ENCODE measurements at regions not wholly inside any gene's neighbourhood (a gene's known extent, or its start where the extent isn't known, plus 50 kb on each side); places are given as distances from the start of the nearest gene placed in this dataset.

- TF ChIP-seq MXI1 (conservative IDR thresholded peaks at IDR 0.05; ENCODE audit: poor library complexity, severe bottlenecking) (no peak), EP300 (conservative IDR thresholded peaks at IDR 0.05; ENCODE audit: poor library complexity, severe bottlenecking) (no peak), TAF1 (IDR thresholded peaks at IDR 0.05; ENCODE audit: low read depth) (no peak), POLR2AphosphoS5 (IDR thresholded peaks at IDR 0.05) (no peak), SMC3 (conservative IDR thresholded peaks at IDR 0.05; ENCODE audit: poor library complexity) (no peak), EZH2 (IDR thresholded peaks at IDR 0.05; ENCODE audit: borderline replicate concordance, insufficient read depth, low read length, poor library complexity, severe bottlenecking) (no peak), REST (IDR thresholded peaks at IDR 0.05; ENCODE audit: borderline replicate concordance) (no peak), RAD21 (conservative IDR thresholded peaks at IDR 0.05) (no peak)
- TF ChIP-seq, protein P1, sequence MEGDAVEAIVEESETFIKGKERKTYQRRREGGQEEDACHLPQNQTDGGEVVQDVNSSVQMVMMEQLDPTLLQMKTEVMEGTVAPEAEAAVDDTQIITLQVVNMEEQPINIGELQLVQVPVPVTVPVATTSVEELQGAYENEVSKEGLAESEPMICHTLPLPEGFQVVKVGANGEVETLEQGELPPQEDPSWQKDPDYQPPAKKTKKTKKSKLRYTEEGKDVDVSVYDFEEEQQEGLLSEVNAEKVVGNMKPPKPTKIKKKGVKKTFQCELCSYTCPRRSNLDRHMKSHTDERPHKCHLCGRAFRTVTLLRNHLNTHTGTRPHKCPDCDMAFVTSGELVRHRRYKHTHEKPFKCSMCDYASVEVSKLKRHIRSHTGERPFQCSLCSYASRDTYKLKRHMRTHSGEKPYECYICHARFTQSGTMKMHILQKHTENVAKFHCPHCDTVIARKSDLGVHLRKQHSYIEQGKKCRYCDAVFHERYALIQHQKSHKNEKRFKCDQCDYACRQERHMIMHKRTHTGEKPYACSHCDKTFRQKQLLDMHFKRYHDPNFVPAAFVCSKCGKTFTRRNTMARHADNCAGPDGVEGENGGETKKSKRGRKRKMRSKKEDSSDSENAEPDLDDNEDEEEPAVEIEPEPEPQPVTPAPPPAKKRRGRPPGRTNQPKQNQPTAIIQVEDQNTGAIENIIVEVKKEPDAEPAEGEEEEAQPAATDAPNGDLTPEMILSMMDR (IDR thresholded peaks at IDR 0.05; ENCODE audit: poor library complexity, severe bottlenecking), result no peak
- Histone ChIP-seq H3K36me3 (ENCODE audit: insufficient read depth, low read length) (no peaks in the 10 kb centered on the region), H2AFZ (ENCODE audit: low read depth, low read length) (no peak overlapping the region), H3K79me2 (replicated peaks; ENCODE audit: insufficient read depth, low read length) (no peaks in the 10 kb centered on the region), H3K4me2 (ENCODE audit: low read length) (no peak overlapping the region), H3F3A (ENCODE audit: insufficient read depth, low read length, poor library complexity, severe bottlenecking) (no peaks in the 10 kb centered on the region), H4K20me1 (ENCODE audit: insufficient read depth) (no peaks in the 10 kb centered on the region), H3K4me3 (ENCODE audit: low read length) (no peak overlapping the region), H3K27ac (ENCODE audit: low read length) (no peak overlapping the region), H3K9me3 (ENCODE audit: low read length) (no peaks in the 10 kb centered on the region), H3K27me3 (ENCODE audit: insufficient read depth, low read depth, low read length) (no peaks in the 10 kb centered on the region), H3K9me2 (ENCODE audit: insufficient read depth, low read length) (no peaks in the 10 kb centered on the region), H3K9ac (ENCODE audit: low read length) (no peak overlapping the region)
Observed at GRCh38 chr2:136323195-136323594, 205.2 kb upstream of the CXCR4 start.

- no peaks in the 10 kb centered on the region for H3K27me3 ChIP-seq (ENCODE audit: insufficient read depth, low read depth, low read length)
- no peaks in the 10 kb centered on the region for H3K9me3 ChIP-seq (ENCODE audit: low read length)
- H3K79me2 ChIP-seq (replicated peaks; ENCODE audit: insufficient read depth, low read length), result no peaks in the 10 kb centered on the region
- no peak overlapping the region for H2AFZ ChIP-seq (ENCODE audit: low read depth, low read length)
- TF ChIP-seq SMC3 (conservative IDR thresholded peaks at IDR 0.05; ENCODE audit: poor library complexity) (no peak), TAF1 (IDR thresholded peaks at IDR 0.05; ENCODE audit: low read depth) (no peak), RAD21 (conservative IDR thresholded peaks at IDR 0.05) (no peak), MXI1 (conservative IDR thresholded peaks at IDR 0.05; ENCODE audit: poor library complexity, severe bottlenecking) (no peak), EZH2 (IDR thresholded peaks at IDR 0.05; ENCODE audit: borderline replicate concordance, insufficient read depth, low read length, poor library complexity, severe bottlenecking) (no peak), EP300 (conservative IDR thresholded peaks at IDR 0.05; ENCODE audit: poor library complexity, severe bottlenecking) (no peak), REST (IDR thresholded peaks at IDR 0.05; ENCODE audit: borderline replicate concordance) (no peak), POLR2AphosphoS5 (IDR thresholded peaks at IDR 0.05) (no peak)
- TF ChIP-seq, protein P1 (IDR thresholded peaks at IDR 0.05; ENCODE audit: poor library complexity, severe bottlenecking), result no peak
- H3K36me3 ChIP-seq (ENCODE audit: insufficient read depth, low read length), result no peaks in the 10 kb centered on the region
- no peaks in the 10 kb centered on the region for H3K9me2 ChIP-seq (ENCODE audit: insufficient read depth, low read length)
- no peak overlapping the region for H3K4me2 ChIP-seq (ENCODE audit: low read length)
- no peak overlapping the region for H3K27ac ChIP-seq (ENCODE audit: low read length)
- no peaks in the 10 kb centered on the region for H3F3A ChIP-seq (ENCODE audit: insufficient read depth, low read length, poor library complexity, severe bottlenecking)
- H3K9ac ChIP-seq (ENCODE audit: low read length), result no peak overlapping the region
- no peak overlapping the region for H3K4me3 ChIP-seq (ENCODE audit: low read length)
- H4K20me1 ChIP-seq (ENCODE audit: insufficient read depth), result no peaks in the 10 kb centered on the region
Observed at GRCh38 chr2:136322428-136322827, 204.5 kb upstream of the CXCR4 start.

Data from neural cell (in vitro differentiated cells).